Kidney epithelial cell (primary cell): ENCODE measurements at regions not wholly inside any gene's neighbourhood (a gene's known extent, or its start where the extent isn't known, plus 50 kb on each side); places are given as distances from the start of the nearest gene placed in this dataset.

Experiments
- DNase-seq: peaks from one replicate; pipeline ENCODE4 v3.0.0-alpha.2; 2010; ENCODE audit warnings: low read depth
- H3K27me3 ChIP-seq: 2 replicates; pipeline ENCODE4 v1.6.0; 2011; ENCODE audit warnings: low read length; ENCODE audit not compliant: control insufficient read depth, insufficient read depth
- H3K36me3 ChIP-seq: 2 replicates; pipeline ENCODE4 v1.5.1; 2011; ENCODE audit warnings: low read length; ENCODE audit not compliant: control insufficient read depth, insufficient read depth
- H3K4me3 ChIP-seq: 2 replicates; pipeline ENCODE4 v1.5.1; 2011; ENCODE audit warnings: low read depth, mild to moderate bottlenecking, control low read depth, low read length
- TF ChIP-seq, protein P1 (sequence below): IDR thresholded peaks from 2 replicates; pipeline ENCODE4 v1.5.1; 2011; ENCODE audit warnings: mild to moderate bottlenecking, moderate library complexity, low read length, control low read depth, inconsistent platforms; ENCODE audit not compliant: insufficient read depth, poor library complexity, severe bottlenecking

DNA sequence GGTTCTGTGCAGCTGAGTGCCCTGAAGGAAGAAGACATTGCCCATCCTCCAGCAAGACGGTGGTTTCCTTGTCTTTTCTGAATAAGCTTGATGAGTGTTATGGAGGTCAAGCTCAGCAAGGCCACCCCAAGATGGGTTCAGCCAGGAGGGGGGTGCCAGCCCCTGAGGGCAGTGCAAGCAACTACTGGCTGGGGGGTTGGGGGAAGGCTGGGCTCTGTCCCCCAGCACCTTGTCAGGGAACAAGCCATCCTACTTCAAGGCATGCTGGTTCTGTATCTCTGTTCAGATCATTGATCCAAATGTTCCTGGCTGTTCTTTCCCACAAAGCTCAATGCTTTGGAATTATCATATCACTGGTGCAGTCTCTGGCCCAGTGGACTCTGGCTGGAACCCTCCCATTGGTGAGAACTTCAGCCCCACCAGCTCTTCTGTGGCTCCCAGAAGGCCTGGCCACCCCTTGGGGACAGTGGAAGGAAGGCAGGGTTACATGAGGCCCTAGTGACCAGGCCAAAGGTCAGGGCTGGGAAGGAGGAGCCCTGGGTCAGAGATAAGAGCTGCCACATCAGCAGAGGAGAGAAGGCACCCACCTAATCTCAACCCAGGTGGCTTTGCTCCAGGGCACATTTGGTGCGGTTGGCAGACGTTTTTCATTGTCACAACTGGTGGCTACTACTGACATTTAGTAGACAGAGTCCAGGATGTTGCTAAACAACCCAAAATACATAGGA lies 280.2 kb downstream of the IRX2 start:
- TF ChIP-seq, protein P1, sequence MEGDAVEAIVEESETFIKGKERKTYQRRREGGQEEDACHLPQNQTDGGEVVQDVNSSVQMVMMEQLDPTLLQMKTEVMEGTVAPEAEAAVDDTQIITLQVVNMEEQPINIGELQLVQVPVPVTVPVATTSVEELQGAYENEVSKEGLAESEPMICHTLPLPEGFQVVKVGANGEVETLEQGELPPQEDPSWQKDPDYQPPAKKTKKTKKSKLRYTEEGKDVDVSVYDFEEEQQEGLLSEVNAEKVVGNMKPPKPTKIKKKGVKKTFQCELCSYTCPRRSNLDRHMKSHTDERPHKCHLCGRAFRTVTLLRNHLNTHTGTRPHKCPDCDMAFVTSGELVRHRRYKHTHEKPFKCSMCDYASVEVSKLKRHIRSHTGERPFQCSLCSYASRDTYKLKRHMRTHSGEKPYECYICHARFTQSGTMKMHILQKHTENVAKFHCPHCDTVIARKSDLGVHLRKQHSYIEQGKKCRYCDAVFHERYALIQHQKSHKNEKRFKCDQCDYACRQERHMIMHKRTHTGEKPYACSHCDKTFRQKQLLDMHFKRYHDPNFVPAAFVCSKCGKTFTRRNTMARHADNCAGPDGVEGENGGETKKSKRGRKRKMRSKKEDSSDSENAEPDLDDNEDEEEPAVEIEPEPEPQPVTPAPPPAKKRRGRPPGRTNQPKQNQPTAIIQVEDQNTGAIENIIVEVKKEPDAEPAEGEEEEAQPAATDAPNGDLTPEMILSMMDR = no peak

DNA sequence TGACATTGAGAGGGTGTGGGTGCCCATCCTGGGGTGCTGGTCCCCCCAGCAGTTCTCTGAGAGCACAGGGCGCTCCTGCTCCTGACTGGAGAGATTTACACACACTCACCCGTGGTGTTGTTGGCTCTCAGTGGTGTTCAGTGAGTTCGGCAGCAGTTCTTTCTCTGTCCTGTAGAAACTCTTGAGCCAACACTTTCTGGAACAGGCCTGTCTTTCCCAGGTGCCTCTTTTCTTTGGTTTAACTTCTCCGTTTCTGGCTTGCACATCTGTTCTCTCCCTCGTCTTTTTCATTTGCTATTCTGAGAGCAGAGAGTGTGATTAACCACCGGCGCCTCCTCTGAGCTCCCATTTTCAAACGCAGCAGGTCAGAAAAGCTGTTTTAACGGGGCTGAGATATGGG lies 284.5 kb downstream of the IRX2 start:
- TF ChIP-seq, protein P1 = no peak
- Histone ChIP-seq H3K36me3 (no peaks in the 10 kb centered on the region), H3K4me3 (no peak overlapping the region), H3K27me3 (no peaks in the 10 kb centered on the region)
- no peak for DNase-seq

More for the DNA sequence above, 280.2 kb downstream of the IRX2 start:
- no peaks in the 10 kb centered on the region for H3K27me3 ChIP-seq
- no peaks in the 10 kb centered on the region for H3K36me3 ChIP-seq
- no peak overlapping the region for H3K4me3 ChIP-seq
- no peak for DNase-seq

DNA sequence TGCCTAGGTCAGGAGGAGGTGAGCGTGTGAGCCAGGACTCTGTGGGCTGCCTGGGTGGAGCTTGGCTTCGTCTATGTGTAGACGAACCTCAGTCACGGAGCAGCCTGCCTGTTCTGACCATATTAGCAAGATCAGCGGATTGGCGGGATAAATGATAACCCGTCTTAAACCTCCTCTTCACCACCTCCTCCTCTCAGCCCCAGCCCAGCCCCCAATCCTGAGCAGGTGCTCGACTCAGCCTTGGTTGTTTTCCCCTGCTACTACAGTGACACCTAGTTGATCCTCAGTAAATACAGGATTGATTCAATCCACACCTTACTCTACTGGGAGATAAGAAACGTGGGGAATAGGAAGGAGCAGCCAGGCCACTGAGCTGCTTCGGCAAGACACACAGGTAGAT lies 286.1 kb downstream of the IRX2 start:
- DNase-seq = no peak
- H3K36me3 ChIP-seq = no peaks in the 10 kb centered on the region
- H3K4me3 ChIP-seq = no peak overlapping the region
- H3K27me3 ChIP-seq = no peaks in the 10 kb centered on the region
- TF ChIP-seq, protein P1 = no peak

DNA sequence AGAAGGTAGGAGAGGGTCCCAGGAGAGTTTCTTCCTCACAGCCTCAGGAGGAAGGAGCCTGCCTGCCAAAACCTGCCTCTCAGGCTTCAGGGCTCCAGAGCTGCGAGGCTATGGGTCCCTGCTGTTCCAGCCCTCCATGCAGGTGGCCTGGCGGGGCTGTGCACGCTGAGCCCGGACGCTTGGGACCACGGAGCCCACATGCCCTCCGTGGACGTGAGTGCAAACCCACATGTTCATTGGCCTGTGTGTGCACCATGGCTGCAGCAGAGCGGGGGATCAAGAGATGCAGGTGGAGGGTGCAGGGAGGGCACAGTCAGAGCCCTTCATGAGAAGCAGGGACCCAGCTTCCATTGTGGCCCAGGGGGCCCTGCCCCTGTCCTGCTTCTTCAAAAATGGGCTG lies 287.3 kb downstream of the IRX2 start:
- TF ChIP-seq, protein P1 = no peak
- Histone ChIP-seq H3K27me3 (no peaks in the 10 kb centered on the region), H3K36me3 (no peaks in the 10 kb centered on the region), H3K4me3 (no peak overlapping the region)
- DNase-seq = no peak

DNA sequence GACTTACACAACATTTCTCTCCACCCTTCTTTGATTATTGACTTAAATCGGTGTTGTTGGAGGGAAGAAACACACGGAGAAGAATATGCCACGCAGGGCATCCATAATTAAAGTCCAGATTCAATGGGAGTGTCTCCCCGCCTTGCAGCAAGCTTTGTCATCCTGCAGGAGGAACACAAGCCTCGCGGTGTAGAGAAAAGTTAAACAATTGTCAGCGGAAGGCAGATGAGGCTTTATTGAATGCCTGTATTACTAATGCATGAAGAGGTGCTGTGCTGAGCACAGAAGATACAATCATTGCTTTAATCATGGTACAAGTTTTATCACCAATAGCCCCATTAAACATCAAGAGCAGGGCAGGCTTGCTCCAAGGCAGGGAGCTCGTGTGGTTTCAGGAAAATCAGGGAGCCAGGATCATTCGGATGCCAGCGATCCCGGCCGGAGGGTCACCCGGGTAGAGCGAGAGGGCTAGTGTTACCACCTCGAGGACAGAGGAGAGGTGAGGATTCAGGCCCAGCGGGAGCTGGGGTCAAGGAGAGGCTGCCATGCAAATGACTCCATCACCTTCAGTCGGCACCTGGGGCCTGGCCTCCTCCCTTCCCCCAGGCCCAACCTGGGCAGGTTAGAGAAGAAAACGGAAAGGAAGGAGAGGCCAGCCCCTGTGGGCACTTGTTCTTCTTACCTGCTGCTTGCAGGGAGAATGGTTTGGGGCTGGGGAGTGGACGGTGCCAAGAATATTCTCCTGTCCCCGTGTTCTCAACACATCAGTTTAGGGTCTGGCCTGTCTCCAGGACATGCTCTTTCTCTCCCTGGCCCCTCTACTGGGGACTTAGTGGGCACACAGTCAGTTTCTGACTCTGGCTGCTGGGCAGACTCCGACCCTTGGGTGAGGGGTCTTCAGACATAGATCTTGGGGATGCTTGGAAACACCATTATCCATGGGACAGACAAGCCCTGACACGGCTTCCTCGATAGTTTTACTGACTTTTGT lies 289.5 kb downstream of the IRX2 start:
- no peak for DNase-seq
- Histone ChIP-seq H3K36me3 (no peaks in the 10 kb centered on the region), H3K4me3 (no peak overlapping the region), H3K27me3 (no peaks in the 10 kb centered on the region)
- TF ChIP-seq, protein P1 = no peak
